Endothelial cell of umbilical vein (primary cell): ENCODE measurements at regions not wholly inside any gene's neighbourhood (a gene's known extent, or its start where the extent isn't known, plus 50 kb on each side); places are given as distances from the start of the nearest gene placed in this dataset.

ENCODE experiments used
- BruUV-seq: library from RNA; stranded (reverse); fragments of 400-500 nt; replicated peaks from 2 replicates; lab custom pipeline; 2021; lab: Mats Ljungman, UMichigan
- CTCF ChIA-PET: fragments of 300-600, 350-600 bp; sonication (Branson Sonifier 250); formaldehyde crosslinking; loops from one replicate; lab custom pipeline; 2021; ENCODE audit warnings: antibody characterized with exemption, inconsistent platforms; lab: Charles Lee
- POLR2A ChIA-PET: fragments of 300-600, 350-600 bp; sonication (Branson Sonifier 250); formaldehyde crosslinking; loops from one replicate; lab custom pipeline; 2021; ENCODE audit warnings: antibody characterized with exemption, inconsistent platforms; lab: Charles Lee
- DNase-seq: peaks from one replicate; pipeline ENCODE4 v3.0.0-alpha.2; 2011; ENCODE audit warnings: low read depth, low spot score
- FAIRE-seq: peaks from 2 replicates; lab custom pipeline; 2011; peaks lifted over from hg19 to GRCh38; lab: Jason Lieb, UNC
- H2AFZ ChIP-seq: 2 replicates; pipeline ENCODE4 v1.6.0; 2012; ENCODE audit warnings: low read depth, low read length, control low read depth, inconsistent platforms
- H3K27ac ChIP-seq: 2 replicates; pipeline ENCODE4 v1.5.1; 2011; ENCODE audit warnings: low read depth, mild to moderate bottlenecking, control low read depth, low read length, moderate library complexity; ENCODE audit not compliant: insufficient read depth
- H3K27me3 ChIP-seq, 2 experiments: 2 replicates each; pipeline versions ENCODE4 v1.6.0 to v1.6.1; 2011; ENCODE audit warnings: low read length in 2 of 2, mixed read lengths in 1 of 2; ENCODE audit not compliant: control insufficient read depth in 2 of 2, insufficient read depth in 2 of 2
- H3K36me3 ChIP-seq, 2 experiments: 2 replicates in 1 of 2; 3 replicates in 1 of 2; pipeline ENCODE4 v1.5.1; 2011; ENCODE audit warnings: low read length in 2 of 2, mild to moderate bottlenecking in 1 of 2, moderate library complexity in 1 of 2; ENCODE audit not compliant: control insufficient read depth in 2 of 2, insufficient read depth in 2 of 2; ENCODE audit errors: extremely low read depth in 1 of 2
- H3K4me1 ChIP-seq: 3 replicates; pipeline ENCODE4 v1.5.1; 2011; ENCODE audit warnings: mild to moderate bottlenecking, low read length; ENCODE audit not compliant: control insufficient read depth, insufficient read depth; ENCODE audit errors: extremely low read depth
- H3K4me2 ChIP-seq: 2 replicates; pipeline ENCODE4 v1.6.1; 2011; ENCODE audit warnings: low read length, control low read depth, mixed read lengths; ENCODE audit not compliant: insufficient read depth
- H3K4me3 ChIP-seq, 3 experiments: fragments of 200-600 bp in 1 of 3; sonication (generic), shearing (Covaris generic) in 1 of 3; replicated peaks in 1 of 3; 2 replicates each; pipeline ENCODE4 v1.5.1; 2011 to 2016; ENCODE audit warnings: control low read depth in 3 of 3, low read length in 3 of 3, mild to moderate bottlenecking in 2 of 3, inconsistent platforms in 1 of 3, low read depth in 1 of 3, moderate library complexity in 1 of 3; ENCODE audit not compliant: insufficient read depth in 1 of 3
- H3K79me2 ChIP-seq: 2 replicates; pipeline ENCODE4 v1.6.0; 2012; ENCODE audit warnings: low read length, inconsistent platforms; ENCODE audit not compliant: control insufficient read depth, insufficient read depth
- H3K9ac ChIP-seq: replicated peaks from 2 replicates; pipeline ENCODE3; 2011; ENCODE audit warnings: low read length, control low read depth; ENCODE audit not compliant: insufficient read depth; ENCODE audit errors: extremely low read depth
- H3K9me1 ChIP-seq: replicated peaks from 3 replicates; pipeline ENCODE4 v1.6.0; 2011; ENCODE audit warnings: mild to moderate bottlenecking, low read length; ENCODE audit not compliant: control insufficient read depth, insufficient read depth; ENCODE audit errors: extremely low read depth
- H3K9me3 ChIP-seq: replicated peaks from 2 replicates; pipeline ENCODE4 v1.5.1; 2012; ENCODE audit warnings: low read length, inconsistent platforms; ENCODE audit not compliant: control insufficient read depth, insufficient read depth
- H4K20me1 ChIP-seq: replicated peaks from 2 replicates; pipeline ENCODE3; 2011; ENCODE audit warnings: mild to moderate bottlenecking, low read length; ENCODE audit not compliant: control insufficient read depth, insufficient read depth; ENCODE audit errors: extremely low read depth
- EZH2 ChIP-seq: IDR thresholded peaks from 2 replicates; pipeline ENCODE4 v1.6.1; 2012; ENCODE audit warnings: borderline replicate concordance, low read depth, mild to moderate bottlenecking, moderate library complexity, low read length, inconsistent platforms; ENCODE audit not compliant: severe bottlenecking
- FOS ChIP-seq: IDR thresholded peaks from 2 replicates; pipeline ENCODE4 v1.6.1; 2011; ENCODE audit warnings: mild to moderate bottlenecking, low read length, moderate library complexity, borderline replicate concordance; ENCODE audit not compliant: insufficient read depth
- GATA2 ChIP-seq: IDR thresholded peaks from 2 replicates; pipeline ENCODE4 v1.7.0; 2011; ENCODE audit warnings: low read depth, mild to moderate bottlenecking, moderate library complexity, mixed read lengths, low read length; ENCODE audit not compliant: insufficient read length, insufficient read depth
- JUN ChIP-seq: IDR thresholded peaks from 2 replicates; pipeline ENCODE4 v1.6.1; 2011; ENCODE audit warnings: borderline replicate concordance, low read depth; ENCODE audit not compliant: insufficient read length, insufficient read depth
- MYC ChIP-seq: IDR thresholded peaks from one replicate; pipeline ENCODE4 v1.6.1; 2011; ENCODE audit warnings: mild to moderate bottlenecking, low read depth, low read length
- POLR2A ChIP-seq: IDR thresholded peaks from 2 replicates; pipeline ENCODE4 v1.6.1; 2012; ENCODE audit warnings: low read depth, mild to moderate bottlenecking, control low read depth, low read length
- POLR2AphosphoS5 ChIP-seq: IDR thresholded peaks from 2 replicates; pipeline ENCODE4 v1.6.1; 2012; ENCODE audit warnings: low read depth, mild to moderate bottlenecking, control low read depth, low read length, moderate library complexity; ENCODE audit not compliant: insufficient read depth
- dilution Hi-C: fragments of 300-500 bp; cut with MboI; formaldehyde crosslinking; loops from one replicate; pipeline ENCODE4 v1.15.0; 2019; ENCODE audit warnings: low sequenced_read_pairs; ENCODE audit not compliant: extremely low pct_ligation_motif_present
- intact Hi-C: fragments of 100-400 bp; cut with micrococcal nuclease; formaldehyde crosslinking; loops from one replicate; pipeline ENCODE4 v1.10.0; 2022
- TF ChIP-seq, protein P1 (sequence below): IDR thresholded peaks from 2 replicates; pipeline ENCODE4 v1.6.1; 2011; ENCODE audit not compliant: insufficient read depth, insufficient read length
- TF ChIP-seq, protein P2 (sequence below), 2 donors: IDR thresholded peaks; 1 replicate in 1 of 2; 2 replicates in 1 of 2; pipeline ENCODE4 v1.5.1; 2011; ENCODE audit warnings: low read length in 2 of 2, mild to moderate bottlenecking in 2 of 2, moderate library complexity in 2 of 2, control low read depth in 1 of 2, inconsistent platforms in 1 of 2, low read depth in 1 of 2; ENCODE audit not compliant: insufficient read depth in 1 of 2; ENCODE audit errors: extremely low read depth in 1 of 2

DNA sequence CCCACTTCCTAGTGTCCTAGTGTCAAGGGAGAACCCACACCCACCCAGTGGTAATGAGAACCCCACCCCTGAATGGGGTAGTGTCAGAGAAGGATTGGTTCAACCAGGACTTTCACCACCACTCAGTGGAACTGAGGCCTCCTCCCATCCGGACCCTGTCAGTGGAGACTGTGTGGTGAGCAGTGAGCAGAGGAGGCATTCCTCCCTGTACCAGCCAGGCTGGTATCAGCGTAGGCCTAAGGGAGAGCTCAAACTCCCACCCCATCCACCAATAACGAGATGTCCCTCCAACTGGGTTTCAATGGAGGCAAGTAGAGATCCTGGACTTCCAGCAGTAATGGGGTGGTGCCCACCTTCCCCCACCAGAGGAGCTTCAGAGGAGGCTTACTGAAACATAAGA is 1171.4 kb downstream of the TBC1D22A start:
- no peaks in the 10 kb centered on the region for H3K27me3 ChIP-seq
- H3K27ac ChIP-seq: no peak overlapping the region
- H3K79me2 ChIP-seq: no peaks in the 10 kb centered on the region
- H4K20me1 ChIP-seq: no peaks in the 10 kb centered on the region
- DNase-seq (no peak), FAIRE-seq (no peak)
- H2AFZ ChIP-seq: no peak overlapping the region
- intact Hi-C loops (no loop called here), dilution Hi-C loops (no loop called here)
- BruUV-seq: no TSS peak
- no peaks in the 10 kb centered on the region for H3K9me1 ChIP-seq
- H3K9me3 ChIP-seq: peaks cover 7% of the 10 kb centered on the region
- H3K9ac ChIP-seq: no peak overlapping the region
- H3K4me1 ChIP-seq: no peaks in the 10 kb centered on the region
- no peak for TF ChIP-seq POLR2A
- TF ChIP-seq MYC: no peak
- TF ChIP-seq, protein P1, sequence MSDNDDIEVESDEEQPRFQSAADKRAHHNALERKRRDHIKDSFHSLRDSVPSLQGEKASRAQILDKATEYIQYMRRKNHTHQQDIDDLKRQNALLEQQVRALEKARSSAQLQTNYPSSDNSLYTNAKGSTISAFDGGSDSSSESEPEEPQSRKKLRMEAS: no peak
- no peak for TF ChIP-seq POLR2AphosphoS5
- TF ChIP-seq JUN: no peak
- no peak for TF ChIP-seq FOS
- no peak for TF ChIP-seq GATA2
- H3K4me3 ChIP-seq: no peak overlapping the region
- ChIA-PET POLR2A (no interaction called here), CTCF (no interaction called here)
- no peak overlapping the region for H3K4me2 ChIP-seq
- no peaks in the 10 kb centered on the region for H3K36me3 ChIP-seq

DNA sequence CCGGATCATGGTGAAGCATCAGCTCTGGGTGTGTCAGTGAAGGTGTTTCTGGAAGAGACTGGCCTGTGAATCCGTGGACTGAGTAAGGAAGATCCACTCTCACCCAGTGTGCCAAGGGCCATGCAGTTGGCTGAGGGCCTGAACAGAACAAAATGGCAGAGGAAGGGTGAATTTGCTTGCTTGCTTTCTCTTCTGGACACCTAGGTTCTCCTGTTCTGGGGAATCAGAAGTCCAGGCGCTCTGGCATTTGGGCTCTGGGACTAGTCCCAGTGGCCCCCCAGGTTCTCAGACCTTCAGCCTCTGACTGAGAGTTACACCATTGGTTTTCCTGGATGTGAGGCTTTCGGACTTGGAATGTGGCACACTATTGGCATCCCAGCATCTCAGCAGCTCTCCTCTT is 1170.8 kb downstream of the TBC1D22A start:
- H3K27ac ChIP-seq: no peak overlapping the region
- POLR2A ChIA-PET: no interaction called here
- FAIRE-seq: no peak

More for the DNA sequence above, 1170.8 kb downstream of the TBC1D22A start:
- TF ChIP-seq, protein P1: no peak
- no peak for TF ChIP-seq EZH2
- no peak for TF ChIP-seq POLR2AphosphoS5
- TF ChIP-seq POLR2A: no peak
- no peak for TF ChIP-seq MYC
- TF ChIP-seq FOS: no peak
- no peak for TF ChIP-seq GATA2
- TF ChIP-seq, protein P2, sequence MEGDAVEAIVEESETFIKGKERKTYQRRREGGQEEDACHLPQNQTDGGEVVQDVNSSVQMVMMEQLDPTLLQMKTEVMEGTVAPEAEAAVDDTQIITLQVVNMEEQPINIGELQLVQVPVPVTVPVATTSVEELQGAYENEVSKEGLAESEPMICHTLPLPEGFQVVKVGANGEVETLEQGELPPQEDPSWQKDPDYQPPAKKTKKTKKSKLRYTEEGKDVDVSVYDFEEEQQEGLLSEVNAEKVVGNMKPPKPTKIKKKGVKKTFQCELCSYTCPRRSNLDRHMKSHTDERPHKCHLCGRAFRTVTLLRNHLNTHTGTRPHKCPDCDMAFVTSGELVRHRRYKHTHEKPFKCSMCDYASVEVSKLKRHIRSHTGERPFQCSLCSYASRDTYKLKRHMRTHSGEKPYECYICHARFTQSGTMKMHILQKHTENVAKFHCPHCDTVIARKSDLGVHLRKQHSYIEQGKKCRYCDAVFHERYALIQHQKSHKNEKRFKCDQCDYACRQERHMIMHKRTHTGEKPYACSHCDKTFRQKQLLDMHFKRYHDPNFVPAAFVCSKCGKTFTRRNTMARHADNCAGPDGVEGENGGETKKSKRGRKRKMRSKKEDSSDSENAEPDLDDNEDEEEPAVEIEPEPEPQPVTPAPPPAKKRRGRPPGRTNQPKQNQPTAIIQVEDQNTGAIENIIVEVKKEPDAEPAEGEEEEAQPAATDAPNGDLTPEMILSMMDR (IDR thresholded peaks at IDR 0.05; ENCODE audit: extremely low read depth in 1 of 2, insufficient read depth in 1 of 2, low read depth in 1 of 2, low read length in 2 of 2): no peak
- no peak for TF ChIP-seq JUN
- Histone ChIP-seq H3K9ac (no peak overlapping the region), H3K9me3 (peaks cover 8% of the 10 kb centered on the region), H3K79me2 (no peaks in the 10 kb centered on the region), H2AFZ (no peak overlapping the region), H3K4me1 (no peaks in the 10 kb centered on the region), H3K4me3 (no peak overlapping the region), H3K36me3 (no peaks in the 10 kb centered on the region), H3K27me3 (no peaks in the 10 kb centered on the region), H4K20me1 (no peaks in the 10 kb centered on the region), H3K4me2 (no peak overlapping the region), H3K9me1 (no peaks in the 10 kb centered on the region)
- intact Hi-C loops: no loop called here
- no peak for DNase-seq
- no TSS peak for BruUV-seq
- CTCF ChIA-PET: no interaction called here
- dilution Hi-C loops: no loop called here
